Stimulated activated CD4-positive, alpha-beta T cell treated with anti-CD3 and anti-CD28 coated beads, Interleukin-1b, Interleukin-23, amount 100 ng/mL, for 24 hours (primary cell): ENCODE measurements at regions not wholly inside any gene's neighbourhood (a gene's known extent, or its start where the extent isn't known, plus 50 kb on each side); places are given as distances from the start of the nearest gene placed in this dataset.
"Not testable (repeated sequence)": the region's sequence is repeated elsewhere in the genome, so short reads cannot be mapped to it uniquely, and the experiment has no call there.

Source experiments
- DNase-seq, 4 experiments: peaks; one replicate each; pipeline ENCODE4 v3.0.0-alpha.2; 2020; ENCODE audit warnings: low read depth in 4 of 4, low spot score in 1 of 4

GRCh38 chr10:4453276-4453675 lies 372.7 kb upstream of the AKR1E2 start:
- DNase-seq: no peak

- DNase-seq: no peak
Observed at GRCh38 chr10:4450981-4451908, 374.8 kb upstream of the AKR1E2 start.

- no peak for DNase-seq
Observed at GRCh38 chr10:4450169-4450568, 375.8 kb upstream of the AKR1E2 start.

GRCh38 chr10:4448030-4448429 lies 378.0 kb upstream of the AKR1E2 start:
- no peak for DNase-seq

- no peak for DNase-seq
Observed at GRCh38 chr10:4443419-4443818, 382.6 kb upstream of the AKR1E2 start.

GRCh38 chr10:4442296-4442695 lies 383.7 kb upstream of the AKR1E2 start:
- DNase-seq: no peak

GRCh38 chr10:4440260-4440659 lies 385.7 kb upstream of the AKR1E2 start:
- DNase-seq: no peak

- no peak for DNase-seq
Observed at GRCh38 chr10:4437791-4438190, 388.2 kb upstream of the AKR1E2 start.

- no peak for DNase-seq
Observed at GRCh38 chr10:4437061-4437460, 388.9 kb upstream of the AKR1E2 start.

- no peak for DNase-seq
Observed at GRCh38 chr10:4436103-4436502, 389.9 kb upstream of the AKR1E2 start.

- DNase-seq: no peak
Observed at GRCh38 chr10:4434516-4435071, 391.4 kb upstream of the AKR1E2 start.

GRCh38 chr10:4434105-4434504 lies 391.9 kb upstream of the AKR1E2 start:
- DNase-seq: no peak

- DNase-seq: no peak
Observed at GRCh38 chr10:4431114-4431863, 394.7 kb upstream of the AKR1E2 start.

- DNase-seq: no peak
Observed at GRCh38 chr10:4429571-4429970, 396.4 kb upstream of the AKR1E2 start.

GRCh38 chr10:4427532-4427931 lies 398.5 kb upstream of the AKR1E2 start:
- no peak for DNase-seq

- DNase-seq: no peak
Observed at GRCh38 chr10:4426866-4427265, 399.1 kb upstream of the AKR1E2 start.

GRCh38 chr10:4409319-4409718 lies 416.7 kb upstream of the AKR1E2 start:
- DNase-seq: no peak

- no peak for DNase-seq
Observed at GRCh38 chr10:4407783-4408182, 418.2 kb upstream of the AKR1E2 start.

GRCh38 chr10:4405828-4406227 lies 420.2 kb upstream of the AKR1E2 start:
- DNase-seq: no peak

- no peak for DNase-seq
Observed at GRCh38 chr10:4403638-4404252, 422.3 kb upstream of the AKR1E2 start.

- DNase-seq: not testable (repeated sequence)
Observed at GRCh38 chr10:4401080-4401479, 424.9 kb upstream of the AKR1E2 start.

- no peak for DNase-seq
Observed at GRCh38 chr10:4399556-4399955, 426.5 kb upstream of the AKR1E2 start.
